Loucy (cell line): ENCODE measurements at regions not wholly inside any gene's neighbourhood (a gene's known extent, or its start where the extent isn't known, plus 50 kb on each side); places are given as distances from the start of the nearest gene placed in this dataset.

Experiments
- EZH2phosphoT487 ChIP-seq: fragments of 200-600 bp; IDR thresholded peaks from 2 replicates; pipeline ENCODE4 v1.6.1; 2018; ENCODE audit warnings: antibody characterized with exemption, mild to moderate bottlenecking, moderate library complexity, borderline replicate concordance
- TF ChIP-seq, protein P1 (sequence below): fragments of 200-600 bp; sonication (generic); conservative IDR thresholded peaks from 2 replicates; pipeline ENCODE4 v1.5.1; 2014; ENCODE audit warnings: mild to moderate bottlenecking, antibody characterized with exemption, low read length

DNA sequence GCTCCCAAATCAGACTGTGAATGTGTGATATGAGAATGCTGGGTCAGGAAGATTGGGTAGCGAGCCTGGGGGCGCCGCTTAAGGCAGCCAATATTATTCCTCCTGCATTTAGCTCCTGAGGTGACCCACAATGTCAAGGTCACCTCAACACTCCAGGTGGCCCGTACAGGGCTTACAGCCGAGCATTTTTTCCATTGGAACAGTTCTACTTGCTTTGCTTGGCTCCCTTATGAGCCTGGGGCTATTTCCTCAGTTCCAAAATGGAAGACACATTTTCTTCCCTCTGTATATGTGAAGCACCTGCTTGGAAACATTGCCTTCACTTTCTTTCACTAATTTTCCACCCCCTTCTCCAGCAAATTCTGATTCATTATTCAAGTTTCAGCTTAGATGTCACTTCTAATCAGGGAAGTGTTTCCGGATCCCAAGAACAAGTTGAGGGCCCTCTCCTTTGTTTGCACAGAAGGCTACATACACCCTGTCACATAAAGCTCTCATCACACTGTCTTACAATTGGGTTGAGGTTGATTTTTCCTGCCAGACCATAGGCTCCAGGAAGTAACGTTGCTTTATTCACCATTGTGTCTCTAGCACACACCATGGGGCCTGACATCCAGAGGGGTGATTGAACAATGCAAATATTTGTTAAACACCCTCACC is 330.2 kb downstream of the PIK3R1 start:
- TF ChIP-seq, protein P1, sequence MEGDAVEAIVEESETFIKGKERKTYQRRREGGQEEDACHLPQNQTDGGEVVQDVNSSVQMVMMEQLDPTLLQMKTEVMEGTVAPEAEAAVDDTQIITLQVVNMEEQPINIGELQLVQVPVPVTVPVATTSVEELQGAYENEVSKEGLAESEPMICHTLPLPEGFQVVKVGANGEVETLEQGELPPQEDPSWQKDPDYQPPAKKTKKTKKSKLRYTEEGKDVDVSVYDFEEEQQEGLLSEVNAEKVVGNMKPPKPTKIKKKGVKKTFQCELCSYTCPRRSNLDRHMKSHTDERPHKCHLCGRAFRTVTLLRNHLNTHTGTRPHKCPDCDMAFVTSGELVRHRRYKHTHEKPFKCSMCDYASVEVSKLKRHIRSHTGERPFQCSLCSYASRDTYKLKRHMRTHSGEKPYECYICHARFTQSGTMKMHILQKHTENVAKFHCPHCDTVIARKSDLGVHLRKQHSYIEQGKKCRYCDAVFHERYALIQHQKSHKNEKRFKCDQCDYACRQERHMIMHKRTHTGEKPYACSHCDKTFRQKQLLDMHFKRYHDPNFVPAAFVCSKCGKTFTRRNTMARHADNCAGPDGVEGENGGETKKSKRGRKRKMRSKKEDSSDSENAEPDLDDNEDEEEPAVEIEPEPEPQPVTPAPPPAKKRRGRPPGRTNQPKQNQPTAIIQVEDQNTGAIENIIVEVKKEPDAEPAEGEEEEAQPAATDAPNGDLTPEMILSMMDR = no peak
- no peak for TF ChIP-seq EZH2phosphoT487
